ENCODE measurements at regions not wholly inside any gene's neighbourhood (a gene's known extent, or its start where the extent isn't known, plus 50 kb on each side); places are given as distances from the start of the nearest gene placed in this dataset.

DNA sequence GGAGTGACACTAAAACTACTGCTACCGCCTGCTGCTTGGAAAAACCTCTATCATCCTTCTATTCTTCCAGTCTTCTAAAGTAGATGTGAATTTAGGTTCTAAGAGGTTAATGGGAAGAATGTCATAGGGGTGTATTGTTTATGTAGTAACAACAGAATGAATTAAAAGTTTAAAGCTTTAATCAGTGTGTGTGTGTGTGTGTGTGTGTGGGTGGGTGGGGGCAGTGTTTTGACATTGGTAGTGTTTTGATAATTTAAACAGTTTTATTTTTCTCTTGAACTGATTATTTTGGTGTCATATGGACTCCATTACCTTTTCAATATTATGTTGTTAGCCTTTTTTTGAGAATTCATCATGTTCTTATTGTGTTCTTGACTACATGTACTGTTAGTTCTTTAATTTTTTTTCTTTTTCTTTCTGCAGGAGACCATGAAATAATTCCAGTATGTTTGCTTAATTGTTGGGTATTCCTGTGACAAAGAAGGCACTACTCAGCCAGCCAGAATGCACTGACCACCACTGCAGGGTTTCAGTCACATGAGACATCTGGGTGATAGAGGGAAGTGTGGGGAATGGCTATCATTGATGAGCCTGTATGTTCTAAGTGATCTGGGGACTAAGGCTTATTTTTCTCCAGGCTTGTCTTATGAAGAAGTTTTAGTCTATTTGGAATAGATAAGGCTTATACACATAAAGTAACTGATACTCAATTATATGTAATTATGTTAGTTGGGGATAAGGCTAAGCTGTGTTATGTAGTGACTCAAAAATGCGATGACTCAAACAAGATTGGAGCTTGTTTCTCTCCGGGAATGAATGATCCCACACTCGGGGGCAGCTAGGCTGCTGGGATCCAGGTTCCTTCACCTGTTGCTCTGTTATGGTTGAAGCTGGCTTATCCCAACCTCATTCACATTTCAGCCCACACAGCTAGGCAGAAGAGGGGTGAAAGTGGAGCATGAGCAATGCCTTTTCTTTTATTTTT lies 50.2 kb upstream of the ACTBL2 start:
- Histone ChIP-seq H4K20me1 (ENCODE audit: insufficient read depth, low read length) (no peaks in the 10 kb centered on the region), H3K27me3 (ENCODE audit: insufficient read depth, low read length, poor library complexity) (no peaks in the 10 kb centered on the region), H3K27ac (ENCODE audit: low read length) (no peak overlapping the region), H3K9ac (ENCODE audit: low read depth, low read length) (no peak overlapping the region), H3K4me3 (ENCODE audit: low read depth in 1 of 2, low read length in 2 of 2) (no peak overlapping the region), H3K9me3 (ENCODE audit: insufficient read depth, low read length, severe bottlenecking) (no peaks in the 10 kb centered on the region), H3K4me2 (ENCODE audit: insufficient read depth, low read length) (no peak overlapping the region), H2AFZ (ENCODE audit: low read depth, low read length) (no peak overlapping the region), H3K4me1 (ENCODE audit: insufficient read depth, low read length) (no peaks in the 10 kb centered on the region), H3K36me3 (ENCODE audit: insufficient read depth, low read length) (no peaks in the 10 kb centered on the region), H3K79me2 (ENCODE audit: insufficient read depth, low read length) (no peaks in the 10 kb centered on the region)
- TF ChIP-seq, protein P1, sequence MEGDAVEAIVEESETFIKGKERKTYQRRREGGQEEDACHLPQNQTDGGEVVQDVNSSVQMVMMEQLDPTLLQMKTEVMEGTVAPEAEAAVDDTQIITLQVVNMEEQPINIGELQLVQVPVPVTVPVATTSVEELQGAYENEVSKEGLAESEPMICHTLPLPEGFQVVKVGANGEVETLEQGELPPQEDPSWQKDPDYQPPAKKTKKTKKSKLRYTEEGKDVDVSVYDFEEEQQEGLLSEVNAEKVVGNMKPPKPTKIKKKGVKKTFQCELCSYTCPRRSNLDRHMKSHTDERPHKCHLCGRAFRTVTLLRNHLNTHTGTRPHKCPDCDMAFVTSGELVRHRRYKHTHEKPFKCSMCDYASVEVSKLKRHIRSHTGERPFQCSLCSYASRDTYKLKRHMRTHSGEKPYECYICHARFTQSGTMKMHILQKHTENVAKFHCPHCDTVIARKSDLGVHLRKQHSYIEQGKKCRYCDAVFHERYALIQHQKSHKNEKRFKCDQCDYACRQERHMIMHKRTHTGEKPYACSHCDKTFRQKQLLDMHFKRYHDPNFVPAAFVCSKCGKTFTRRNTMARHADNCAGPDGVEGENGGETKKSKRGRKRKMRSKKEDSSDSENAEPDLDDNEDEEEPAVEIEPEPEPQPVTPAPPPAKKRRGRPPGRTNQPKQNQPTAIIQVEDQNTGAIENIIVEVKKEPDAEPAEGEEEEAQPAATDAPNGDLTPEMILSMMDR (IDR thresholded peaks at IDR 0.05; ENCODE audit: borderline replicate concordance, extremely low read depth, low read length, poor library complexity, severe bottlenecking) = no peak
- TF ChIP-seq EZH2 (IDR thresholded peaks at IDR 0.05; ENCODE audit: borderline replicate concordance, low read depth, low read length, severe bottlenecking) = no peak
- DNase-seq (no peak), ATAC-seq (ENCODE audit: insufficient read depth, low read depth) (no peak)
